DND-41 (cell line): ENCODE measurements at regions not wholly inside any gene's neighbourhood (a gene's known extent, or its start where the extent isn't known, plus 50 kb on each side); places are given as distances from the start of the nearest gene placed in this dataset.

Experiments
- CTCF ChIP-seq: IDR thresholded peaks from 2 replicates; pipeline ENCODE4 v1.5.1; 2012; ENCODE audit warnings: borderline replicate concordance, low read length, moderate library complexity, mild to moderate bottlenecking; ENCODE audit not compliant: poor library complexity, severe bottlenecking; ENCODE audit errors: extremely low read depth
- EZH2 ChIP-seq: IDR thresholded peaks from 3 replicates; pipeline ENCODE4 v1.6.1; 2012; ENCODE audit warnings: borderline replicate concordance, low read depth, mild to moderate bottlenecking, moderate library complexity, low read length, inconsistent platforms; ENCODE audit not compliant: severe bottlenecking

GRCh38 chr22:48084041-48084728, 1321.7 kb downstream of the TBC1D22A start:
- TF ChIP-seq CTCF (no peak), EZH2 (no peak)
